GM21390 (cell line): ENCODE measurements at regions not wholly inside any gene's neighbourhood (a gene's known extent, or its start where the extent isn't known, plus 50 kb on each side); places are given as distances from the start of the nearest gene placed in this dataset.

Experiments used
- ATAC-seq: cut with Tn5 transposase; IDR thresholded peaks from one replicate; pipeline ENCODE4 v1.9.1; 2021; ENCODE audit not compliant: unreplicated experiment

- ATAC-seq, result no peak
Measured at GRCh38 chr7:118013252-118014010, 140.2 kb upstream of the CTTNBP2 start.

DNA sequence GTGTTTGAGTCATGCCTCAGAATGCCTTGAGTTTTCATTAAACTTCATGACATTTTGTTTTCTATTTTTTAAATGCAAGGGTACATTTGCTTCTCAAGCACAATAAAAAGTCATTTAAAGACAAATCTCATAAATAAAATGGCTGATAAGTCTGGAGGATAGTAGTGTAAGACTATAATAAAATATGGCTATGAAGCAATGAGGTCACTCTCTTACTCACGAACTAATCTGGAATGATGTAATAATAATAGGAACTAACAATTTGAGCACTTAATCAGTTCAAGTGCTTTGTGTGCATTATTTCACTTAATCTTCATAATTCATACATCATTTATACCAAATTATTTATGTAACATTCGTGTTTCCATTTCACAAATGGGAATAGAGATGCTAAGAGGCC lies 149.3 kb upstream of the CTTNBP2 start:
- ATAC-seq, result no peak

DNA sequence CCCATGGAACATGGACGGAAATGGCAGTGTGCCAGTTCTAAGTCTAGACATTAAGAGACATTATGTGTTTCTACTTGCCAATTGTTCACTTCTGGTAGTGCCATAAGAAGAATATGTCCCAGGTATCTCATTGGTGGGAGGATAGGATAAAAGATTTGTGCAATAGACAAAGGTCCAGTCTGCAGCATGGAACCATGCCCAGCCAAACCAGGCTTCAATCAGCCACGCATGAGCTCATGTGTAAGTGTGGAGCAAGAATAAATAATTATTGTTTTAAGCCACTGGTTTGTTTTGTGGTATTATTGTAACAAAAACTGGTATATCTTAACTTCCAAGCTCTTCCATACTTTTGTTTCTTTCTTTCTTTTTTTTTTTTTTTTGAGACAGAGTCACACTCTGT lies 153.6 kb upstream of the CTTNBP2 start:
- no peak for ATAC-seq

DNA sequence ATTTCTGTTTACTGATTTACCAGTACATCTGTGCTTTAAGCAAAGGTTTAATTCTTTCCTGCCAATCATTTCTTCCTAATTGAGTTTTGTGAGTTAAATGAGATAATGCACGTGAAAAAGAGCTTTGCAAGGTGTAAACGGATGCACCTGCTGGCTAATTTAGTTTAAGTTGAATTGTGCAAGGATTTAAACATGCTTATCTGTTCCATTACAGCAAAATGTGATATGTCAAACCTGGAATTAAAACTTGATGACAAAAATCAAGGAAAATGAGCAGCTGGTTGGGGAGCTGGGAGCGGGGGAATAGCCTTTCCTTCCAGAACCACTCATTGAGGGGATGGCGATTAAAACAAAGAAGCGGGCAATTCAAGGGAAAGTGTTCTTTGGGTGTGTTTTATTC lies 155.0 kb upstream of the CTTNBP2 start:
- no peak for ATAC-seq

DNA sequence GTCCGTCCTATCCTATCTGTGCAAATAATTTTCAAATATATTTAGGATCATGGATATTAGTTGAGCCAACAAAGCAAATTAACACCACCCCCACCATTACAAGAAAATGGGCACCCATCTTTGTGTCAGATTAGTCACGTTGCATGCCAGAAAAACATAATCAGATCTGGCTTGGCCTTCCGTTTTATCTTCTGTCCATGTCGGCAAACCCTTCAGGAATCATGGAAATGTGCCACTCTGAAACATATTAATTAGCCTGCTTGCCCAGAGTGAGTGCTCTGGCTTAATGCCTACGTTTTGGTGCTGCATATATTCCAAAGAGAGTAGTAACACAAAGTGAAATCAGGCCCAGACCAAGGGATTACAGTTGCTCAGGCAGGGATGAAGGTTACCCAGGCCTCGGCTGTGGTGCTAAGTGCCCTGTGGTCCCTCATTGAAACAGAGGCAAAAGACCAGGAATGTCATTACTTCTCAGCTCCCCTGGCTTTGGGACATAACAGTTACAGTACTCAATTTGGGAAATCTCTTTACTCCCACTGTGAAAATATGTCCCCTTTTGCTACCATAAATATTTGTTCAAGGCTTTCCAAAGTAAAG lies 154.0 kb upstream of the LSM8 start:
- no peak for ATAC-seq

GRCh38 chr7:118033273-118033672 lies 150.7 kb upstream of the LSM8 start:
- no peak for ATAC-seq

- ATAC-seq, result peak; percentile 9
Measured at GRCh38 chr7:118039963-118040489, 143.9 kb upstream of the LSM8 start.

- peak; percentile 84 for ATAC-seq
Measured at GRCh38 chr7:118040562-118040961, 143.4 kb upstream of the LSM8 start.

- no peak for ATAC-seq
Measured at GRCh38 chr7:118041251-118041878, 142.6 kb upstream of the LSM8 start.

DNA sequence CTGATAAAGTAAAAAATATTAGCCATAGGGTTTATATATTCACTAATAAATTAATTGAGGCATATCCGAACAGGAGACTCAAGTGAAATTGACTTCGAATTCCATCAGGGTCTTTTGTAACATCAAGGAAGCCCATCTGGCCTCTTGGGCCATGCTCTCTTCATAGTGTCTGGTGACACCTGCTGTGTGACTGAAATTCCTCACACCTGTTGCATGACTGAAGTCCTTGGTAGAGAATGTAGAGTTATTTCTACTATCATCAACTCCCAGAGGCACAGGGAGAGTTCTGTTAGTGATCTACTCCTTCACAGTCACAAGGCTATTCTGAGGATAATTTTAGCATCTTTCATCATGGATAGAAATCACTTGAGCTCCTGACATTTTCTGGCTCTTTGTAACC lies 138.3 kb upstream of the LSM8 start:
- ATAC-seq, result no peak

DNA sequence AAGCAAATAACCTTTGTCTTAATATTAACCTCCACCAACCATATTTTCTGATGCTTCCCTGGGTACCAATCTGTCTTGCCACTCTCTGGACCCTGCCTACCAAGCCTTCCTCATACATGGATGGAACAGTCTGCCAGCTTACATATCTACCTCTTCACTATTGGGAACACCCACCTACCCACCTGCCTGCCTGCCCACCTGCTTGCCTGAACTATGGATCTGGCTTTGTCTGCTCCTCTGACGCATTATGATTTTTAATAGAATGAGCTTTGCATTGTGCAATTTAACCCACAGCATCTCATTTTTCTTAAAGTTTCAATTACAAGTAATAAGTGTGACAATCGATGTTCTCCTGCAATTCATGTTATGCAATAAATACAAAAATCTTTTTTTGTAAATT lies 137.9 kb upstream of the LSM8 start:
- no peak for ATAC-seq

DNA sequence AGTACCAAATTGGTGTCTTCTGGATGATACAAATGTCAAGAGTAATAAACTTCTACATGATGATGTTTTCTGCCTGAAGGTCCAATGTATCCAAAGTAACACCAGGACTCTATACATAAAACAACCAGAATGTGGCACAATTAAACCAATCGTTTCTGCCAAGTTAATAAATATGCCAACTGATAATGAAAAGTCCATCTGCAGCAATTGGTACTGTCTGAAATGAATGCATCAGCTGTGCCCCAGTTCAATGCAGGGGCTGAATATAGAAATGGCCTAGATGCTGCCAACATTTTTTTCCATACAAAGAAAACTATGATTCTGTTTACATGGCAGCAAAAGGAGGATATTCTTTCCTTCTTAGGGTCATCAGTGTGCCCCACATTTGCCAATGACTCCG lies 137.2 kb upstream of the LSM8 start:
- ATAC-seq, result no peak

GRCh38 chr7:118052336-118052735 lies 131.6 kb upstream of the LSM8 start:
- ATAC-seq, result no peak

- ATAC-seq, result no peak
Measured at GRCh38 chr7:118053353-118053752, 130.6 kb upstream of the LSM8 start.

- no peak for ATAC-seq
Measured at GRCh38 chr7:118054529-118054928, 129.4 kb upstream of the LSM8 start.

DNA sequence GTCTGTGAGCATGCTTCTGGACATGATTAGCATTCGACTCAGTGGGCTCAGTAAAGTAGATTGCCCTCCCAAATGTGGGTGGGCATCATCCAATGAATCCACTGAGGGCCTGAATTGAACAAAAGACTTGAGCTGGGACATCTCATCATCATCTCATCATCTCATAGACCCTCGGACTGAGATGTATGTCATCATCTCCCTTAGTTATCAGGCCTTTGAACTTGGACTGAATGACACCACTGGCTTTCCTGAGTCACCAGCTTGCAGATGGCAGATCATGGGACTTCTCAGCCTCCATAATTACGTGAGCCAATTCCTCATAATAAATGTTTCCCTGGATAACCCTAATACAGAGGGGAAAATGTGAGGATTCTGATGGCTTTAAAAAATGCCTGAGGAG lies 128.3 kb upstream of the LSM8 start:
- ATAC-seq, result no peak

DNA sequence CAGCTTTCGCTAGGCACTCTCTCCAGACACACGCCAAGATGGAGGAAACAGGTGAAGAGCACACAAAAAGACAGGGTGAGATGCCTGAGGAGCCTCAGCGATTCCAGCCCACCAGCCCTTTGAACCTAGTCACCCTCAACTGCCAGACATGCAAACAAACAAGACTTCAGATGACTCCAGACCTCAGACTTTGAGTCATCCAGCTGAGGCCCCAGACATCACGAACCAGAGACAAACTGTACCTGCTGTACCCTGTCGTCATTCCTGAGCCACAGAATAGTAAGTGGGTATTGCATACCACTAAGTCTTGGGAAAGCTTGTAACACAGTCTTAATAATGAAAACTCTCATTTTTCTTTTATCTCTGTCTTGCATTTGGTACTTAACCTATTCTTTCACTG lies 126.6 kb upstream of the LSM8 start:
- no peak for ATAC-seq

DNA sequence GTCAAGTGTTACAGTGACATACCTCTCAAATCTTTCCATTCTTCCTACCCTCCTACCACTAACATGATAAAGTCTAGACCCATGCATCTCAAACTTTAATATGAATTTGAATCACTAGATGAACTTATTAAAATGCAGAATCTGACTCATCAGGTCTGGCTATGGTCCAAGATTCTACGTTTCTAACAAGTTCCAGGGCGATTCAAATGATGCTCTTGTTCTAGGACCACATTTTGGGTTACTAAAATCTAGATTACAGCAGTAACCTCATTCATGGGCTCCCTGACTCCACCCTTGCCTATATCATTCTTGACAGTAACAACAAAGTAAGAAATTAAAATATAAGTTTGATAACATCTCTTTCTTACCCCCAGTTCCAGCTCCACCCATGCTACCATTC lies 124.8 kb upstream of the LSM8 start:
- no peak for ATAC-seq

DNA sequence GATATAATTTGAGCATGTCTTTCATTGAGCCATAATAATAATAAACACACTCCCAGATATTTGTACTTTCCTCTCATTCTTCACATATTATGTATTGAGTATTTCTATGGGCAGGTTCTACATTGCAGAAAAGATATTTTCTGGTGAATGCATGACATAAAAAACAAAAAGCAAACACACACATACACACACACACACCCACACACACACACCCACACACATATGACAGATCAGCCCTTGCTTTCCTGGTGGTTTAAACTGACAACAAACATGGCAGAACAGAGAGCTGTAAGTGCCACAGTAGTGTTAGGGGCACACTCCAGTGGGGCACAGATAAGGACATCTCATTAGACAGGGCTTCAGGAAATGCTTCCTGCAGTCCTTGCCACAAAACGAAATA lies 123.3 kb upstream of the LSM8 start:
- no peak for ATAC-seq

DNA sequence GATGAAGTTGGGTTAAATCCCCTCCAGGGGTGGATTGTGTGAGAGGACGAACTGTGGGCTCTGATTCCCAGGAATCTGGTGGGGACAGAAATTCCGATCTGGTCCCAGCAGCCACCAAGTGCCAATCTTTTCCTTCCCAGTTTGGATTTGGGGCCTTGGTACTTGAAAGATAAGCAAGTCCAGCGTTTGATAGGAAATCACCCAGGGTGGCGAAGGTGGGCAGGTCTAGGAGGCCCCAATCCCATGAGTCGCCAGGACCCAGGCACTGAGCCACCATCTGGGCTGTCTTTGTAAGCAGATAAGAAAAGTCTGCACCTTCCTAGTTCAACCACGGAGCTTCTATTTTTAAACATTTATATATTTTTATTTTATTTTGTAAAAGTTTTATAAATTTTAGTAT lies 122.6 kb upstream of the LSM8 start:
- no peak for ATAC-seq

- ATAC-seq, result no peak
Measured at GRCh38 chr7:118072893-118073674, 110.9 kb upstream of the LSM8 start.
